Mucosa of rectum (tissue), 2 donors: ENCODE measurements at regions not wholly inside any gene's neighbourhood (a gene's known extent, or its start where the extent isn't known, plus 50 kb on each side); places are given as distances from the start of the nearest gene placed in this dataset.
"Not testable (repeated sequence)": the region's sequence is repeated elsewhere in the genome, so short reads cannot be mapped to it uniquely, and the experiment has no call there.

Source experiments
- H3K27ac ChIP-seq, 2 donors: one replicate each; pipeline ENCODE4 v1.7.0; 2013; ENCODE audit warnings: inconsistent platforms in 2 of 2, low read depth in 2 of 2, low read length in 2 of 2
- H3K27me3 ChIP-seq, 2 donors: one replicate each; pipeline ENCODE4 v1.7.0; 2013; ENCODE audit warnings: low read length in 2 of 2; ENCODE audit not compliant: control insufficient read depth in 2 of 2, insufficient read depth in 2 of 2
- H3K36me3 ChIP-seq, 2 donors: one replicate each; pipeline ENCODE4 v1.7.0; 2013; ENCODE audit warnings: low read length in 2 of 2; ENCODE audit not compliant: control insufficient read depth in 2 of 2, insufficient read depth in 2 of 2
- H3K4me1 ChIP-seq, 2 donors: one replicate each; pipeline ENCODE4 v1.7.0; 2013; ENCODE audit warnings: low read length in 2 of 2, mild to moderate bottlenecking in 1 of 2; ENCODE audit not compliant: control insufficient read depth in 2 of 2, insufficient read depth in 2 of 2
- H3K4me3 ChIP-seq, 2 donors: one replicate each; pipeline ENCODE4 v1.7.0; 2013; ENCODE audit warnings: low read length in 2 of 2
- H3K9ac ChIP-seq, 2 donors: one replicate each; pipeline ENCODE4 v1.7.0; 2013; ENCODE audit warnings: low read length in 2 of 2, low read depth in 1 of 2, mild to moderate bottlenecking in 1 of 2
- H3K9me3 ChIP-seq, 2 donors: one replicate each; pipeline ENCODE4 v1.7.0; 2013; ENCODE audit warnings: low read length in 2 of 2; ENCODE audit not compliant: control insufficient read depth in 2 of 2
- donor health status: healthy.
- donor health status: Normal muscosa, but diverticular disease.

GRCh38 chr18:57889841-57890240 lies 86.7 kb upstream of the ATP8B1 start:
- peaks cover 0 to 3% of the 10 kb centered on the region in 2 donors for H3K9me3 ChIP-seq

GRCh38 chr18:57887543-57888383 lies 84.6 kb upstream of the ATP8B1 start:
- H3K4me1 ChIP-seq: peaks cover 0 to 4% of the 10 kb centered on the region in 2 donors
- no peaks in the 10 kb centered on the region for H3K36me3 ChIP-seq
- H3K4me3 ChIP-seq: no peak overlapping the region
- peaks cover 0 to 3% of the 10 kb centered on the region in 2 donors for H3K9me3 ChIP-seq
- no peak overlapping the region for H3K27ac ChIP-seq
- no peak overlapping the region for H3K9ac ChIP-seq
- H3K27me3 ChIP-seq: no peaks in the 10 kb centered on the region

More at GRCh38 chr18:57889841-57890240, 86.7 kb upstream of the ATP8B1 start:
- no peak overlapping the region for H3K4me3 ChIP-seq
- no peaks in the 10 kb centered on the region for H3K27me3 ChIP-seq
- no peaks in the 10 kb centered on the region for H3K36me3 ChIP-seq
- H3K27ac ChIP-seq: no peak overlapping the region
- no peak overlapping the region for H3K9ac ChIP-seq
- H3K4me1 ChIP-seq: peaks cover 0 to 4% of the 10 kb centered on the region in 2 donors

- Histone ChIP-seq H3K9me3 (peaks cover 0 to 3% of the 10 kb centered on the region in 2 donors), H3K27me3 (no peaks in the 10 kb centered on the region), H3K4me3 (no peak overlapping the region), H3K4me1 (peaks cover 0 to 8% of the 10 kb centered on the region in 2 donors), H3K9ac (no peak overlapping the region), H3K27ac (no peak overlapping the region), H3K36me3 (no peaks in the 10 kb centered on the region)
Observed at GRCh38 chr18:57885931-57886330, 82.8 kb upstream of the ATP8B1 start.

- Histone ChIP-seq H3K27me3 (no peaks in the 10 kb centered on the region), H3K4me3 (no peak overlapping the region), H3K9me3 (peaks cover 0 to 7% of the 10 kb centered on the region in 2 donors), H3K27ac (no peak overlapping the region), H3K36me3 (no peaks in the 10 kb centered on the region), H3K9ac (no peak overlapping the region), H3K4me1 (peaks cover 0 to 3% of the 10 kb centered on the region in 2 donors)
Observed at GRCh38 chr18:57882465-57882864, 79.3 kb upstream of the ATP8B1 start.

GRCh38 chr18:57881818-57882413 lies 78.8 kb upstream of the ATP8B1 start:
- no peak overlapping the region for H3K27ac ChIP-seq
- H3K9me3 ChIP-seq: peaks cover 0 to 7% of the 10 kb centered on the region in 2 donors
- no peaks in the 10 kb centered on the region for H3K27me3 ChIP-seq
- no peaks in the 10 kb centered on the region for H3K36me3 ChIP-seq
- peaks cover 0 to 3% of the 10 kb centered on the region in 2 donors for H3K4me1 ChIP-seq
- no peak overlapping the region for H3K4me3 ChIP-seq
- no peak overlapping the region for H3K9ac ChIP-seq

- not testable (repeated sequence) for H3K27ac ChIP-seq, H3K9ac ChIP-seq, H3K36me3 ChIP-seq, H3K27me3 ChIP-seq, H3K9me3 ChIP-seq, H3K4me1 ChIP-seq, H3K4me3 ChIP-seq
Observed at GRCh38 chr18:57879924-57880323, 76.8 kb upstream of the ATP8B1 start.

- peaks cover 0 to 2% of the 10 kb centered on the region in 2 donors for H3K9me3 ChIP-seq
- no peaks in the 10 kb centered on the region for H3K4me1 ChIP-seq
- no peaks in the 10 kb centered on the region for H3K36me3 ChIP-seq
- no peak overlapping the region for H3K4me3 ChIP-seq
- no peak overlapping the region for H3K27ac ChIP-seq
- H3K9ac ChIP-seq: no peak overlapping the region
- no peaks in the 10 kb centered on the region for H3K27me3 ChIP-seq
Observed at GRCh38 chr18:57869221-57869620, 66.1 kb upstream of the ATP8B1 start.

GRCh38 chr18:57866355-57866754 lies 63.2 kb upstream of the ATP8B1 start:
- H3K36me3 ChIP-seq: no peaks in the 10 kb centered on the region
- no peak overlapping the region for H3K4me3 ChIP-seq
- no peaks in the 10 kb centered on the region for H3K9me3 ChIP-seq
- no peaks in the 10 kb centered on the region for H3K27me3 ChIP-seq
- no peaks in the 10 kb centered on the region for H3K4me1 ChIP-seq
- H3K9ac ChIP-seq: no peak overlapping the region
- no peak overlapping the region for H3K27ac ChIP-seq

- H3K9ac ChIP-seq: no peak overlapping the region
- no peaks in the 10 kb centered on the region for H3K27me3 ChIP-seq
- H3K9me3 ChIP-seq: no peaks in the 10 kb centered on the region
- no peak overlapping the region for H3K27ac ChIP-seq
- no peak overlapping the region for H3K4me3 ChIP-seq
- H3K36me3 ChIP-seq: no peaks in the 10 kb centered on the region
- H3K4me1 ChIP-seq: no peaks in the 10 kb centered on the region
Observed at GRCh38 chr18:57864615-57865121, 61.6 kb upstream of the ATP8B1 start.

- Histone ChIP-seq H3K9ac (no peak overlapping the region), H3K9me3 (no peaks in the 10 kb centered on the region), H3K27me3 (no peaks in the 10 kb centered on the region), H3K4me1 (no peaks in the 10 kb centered on the region), H3K27ac (no peak overlapping the region), H3K36me3 (no peaks in the 10 kb centered on the region), H3K4me3 (no peak overlapping the region)
Observed at GRCh38 chr18:57863706-57864105, 60.6 kb upstream of the ATP8B1 start.
